HepG2 (cell line): ENCODE measurements at regions not wholly inside any gene's neighbourhood (a gene's known extent, or its start where the extent isn't known, plus 50 kb on each side); places are given as distances from the start of the nearest gene placed in this dataset.
"Not testable (repeated sequence)": the region's sequence is repeated elsewhere in the genome, so short reads cannot be mapped to it uniquely, and the experiment has no call there.

Experiments used
- CTCF ChIP-seq: sonication (generic); formaldehyde crosslinking; IDR thresholded peaks from 2 replicates; pipeline ENCODE4 v1.5.0; 2020; ENCODE audit warnings: mild to moderate bottlenecking, missing genetic modification reagents, moderate library complexity
- EZH2 ChIP-seq: conservative IDR thresholded peaks from 2 replicates; pipeline ENCODE4 v1.6.1; 2012; ENCODE audit warnings: mild to moderate bottlenecking, low read depth, low read length, moderate library complexity
- FLYWCH1 ChIP-seq: sonication (generic); formaldehyde crosslinking; IDR thresholded peaks from 2 replicates; pipeline ENCODE4 v1.8.1; 2023; ENCODE audit warnings: mild to moderate bottlenecking, missing genetic modification reagents
- HDAC6 ChIP-seq: fragments of 200-600 bp; sonication (generic); IDR thresholded peaks from 2 replicates; pipeline ENCODE4 v1.7.0; 2017; ENCODE audit warnings: mild to moderate bottlenecking, antibody characterized with exemption, low read length, low read depth
- RAD51 ChIP-seq: fragments of 450-650 bp; IDR thresholded peaks from 2 replicates; pipeline ENCODE4 v1.6.1; 2016; ENCODE audit warnings: borderline replicate concordance

GRCh38 chr5:40338434-40338833 lies 341.3 kb upstream of the PTGER4 start:
- TF ChIP-seq CTCF (CRISPR knock-in tag); EZH2; HDAC6; RAD51; FLYWCH1 (CRISPR knock-in tag): not testable (repeated sequence)
